Breast epithelium (tissue), 3 donors: ENCODE measurements at regions not wholly inside any gene's neighbourhood (a gene's known extent, or its start where the extent isn't known, plus 50 kb on each side); places are given as distances from the start of the nearest gene placed in this dataset.

ENCODE experiments used
- CTCF ChIP-seq, 3 donors: fragments of 450-650 bp; IDR thresholded peaks; one replicate each; pipeline ENCODE4 v1.5.1; 2016 to 2017; ENCODE audit warnings: antibody characterized with exemption in 3 of 3, mild to moderate bottlenecking in 3 of 3, moderate library complexity in 3 of 3
- POLR2A ChIP-seq: fragments of 450-650 bp; IDR thresholded peaks from one replicate; pipeline ENCODE4 v1.6.1; 2016; ENCODE audit warnings: antibody characterized with exemption, mild to moderate bottlenecking, moderate library complexity
- POLR2AphosphoS5 ChIP-seq, 3 donors: sonication (generic); formaldehyde crosslinking; IDR thresholded peaks; one replicate each; pipeline ENCODE4 v1.6.1; 2017; ENCODE audit warnings: antibody characterized with exemption in 3 of 3

- TF ChIP-seq POLR2AphosphoS5 (IDR thresholded peaks at IDR 0.05): no peak
- no peak for TF ChIP-seq POLR2A
- TF ChIP-seq CTCF (IDR thresholded peaks at IDR 0.05): no peak
Measured at GRCh38 chr3:171962137-171962720, 77.1 kb upstream of the FNDC3B start.
